GOT3 (cell line): ENCODE measurements at regions not wholly inside any gene's neighbourhood (a gene's known extent, or its start where the extent isn't known, plus 50 kb on each side); places are given as distances from the start of the nearest gene placed in this dataset.

Experiments used
- DNase-seq: peaks from one replicate; lab custom pipeline; 2025; ENCODE audit warnings: mixed read lengths; lab: John Stamatoyannopoulos, UW

GRCh38 chr21:35644523-35644922, 415.8 kb downstream of the SETD4 start:
- DNase-seq: no peak

DNA sequence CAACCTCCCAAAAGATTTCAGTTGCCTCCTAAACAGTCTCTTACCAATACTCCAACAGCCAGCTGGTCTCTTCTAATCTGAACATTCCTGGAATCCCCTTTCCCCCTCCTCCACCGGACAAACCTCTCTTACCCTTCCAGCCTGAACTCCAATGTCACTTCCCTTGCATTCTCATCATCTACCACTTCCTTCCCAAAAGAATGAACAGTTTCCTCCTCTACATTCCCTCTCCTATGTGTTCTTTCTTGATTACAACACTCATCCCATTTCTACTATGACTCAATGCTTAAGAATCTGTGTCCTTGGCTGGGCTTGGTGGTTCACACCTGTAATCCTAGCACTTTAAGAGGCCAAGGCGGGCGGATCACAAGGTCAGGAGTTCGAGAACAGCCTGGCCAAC, 417.1 kb downstream of the SETD4 start:
- DNase-seq: no peak

- DNase-seq: no peak
Measured at GRCh38 chr21:35641271-35642016, 418.9 kb downstream of the SETD4 start.

GRCh38 chr21:35637431-35637830, 422.9 kb downstream of the SETD4 start:
- no peak for DNase-seq

DNA sequence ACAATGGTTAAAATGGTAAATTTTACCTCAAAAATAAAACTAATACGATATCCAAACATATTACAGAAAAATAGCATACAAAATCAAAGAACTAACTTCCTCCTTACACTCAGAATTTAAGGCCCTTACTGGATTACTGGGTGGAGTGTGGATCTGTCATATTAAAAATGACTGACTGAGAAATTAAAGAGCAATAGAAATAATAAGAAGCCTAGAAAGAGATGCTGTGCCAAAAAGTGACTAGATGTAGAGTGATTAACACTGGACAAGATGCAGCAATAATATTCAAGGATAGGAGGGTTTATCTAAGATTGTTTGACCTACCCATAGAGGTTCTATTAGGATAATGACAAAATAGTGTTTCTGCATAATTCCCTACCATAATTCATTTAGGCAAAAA, 424.3 kb downstream of the SETD4 start:
- DNase-seq: no peak

DNA sequence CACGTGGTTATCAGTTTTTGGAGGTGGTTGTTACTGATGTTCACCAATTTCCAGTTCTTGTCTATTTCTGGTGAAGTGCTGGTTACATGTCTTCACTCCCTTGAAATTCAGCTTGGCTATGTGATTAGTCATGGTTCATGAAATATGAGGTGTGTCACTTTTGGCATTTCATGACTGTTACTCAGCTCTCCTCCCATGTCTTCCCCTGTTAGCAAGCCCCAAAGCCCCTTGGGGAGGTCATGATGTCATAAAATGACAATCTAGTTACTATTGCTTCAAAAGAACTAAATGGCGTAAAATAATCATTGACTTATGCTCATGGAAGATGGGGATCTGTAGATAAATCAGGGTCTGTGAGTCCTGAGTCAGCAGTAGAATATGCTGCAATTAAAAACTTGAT, 425.1 kb downstream of the SETD4 start:
- peak; percentile 19 for DNase-seq

GRCh38 chr21:35633501-35633900, 426.8 kb downstream of the SETD4 start:
- DNase-seq: no peak

- DNase-seq: no peak
Measured at GRCh38 chr21:35632711-35633110, 427.6 kb downstream of the SETD4 start.

GRCh38 chr21:35628316-35628715, 432.0 kb downstream of the SETD4 start:
- no peak for DNase-seq

DNA sequence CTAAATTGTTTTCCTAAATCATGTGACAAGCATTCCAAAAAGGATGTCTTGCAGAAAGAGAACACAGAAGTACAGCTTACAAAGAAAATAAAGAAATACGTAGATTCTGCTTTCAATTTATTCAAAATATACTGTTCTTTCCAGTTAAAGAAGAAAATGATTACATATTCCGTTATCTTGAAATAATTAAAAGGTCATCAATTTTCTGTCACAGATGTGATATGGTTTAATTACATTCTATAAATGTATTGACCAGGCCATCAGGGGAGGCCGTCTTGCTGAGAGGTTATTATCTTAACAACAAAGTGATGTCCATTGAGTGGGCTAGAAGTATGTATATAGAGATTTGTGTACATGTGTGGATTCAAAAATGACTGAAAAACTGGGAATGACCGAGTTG, 432.9 kb downstream of the SETD4 start:
- no peak for DNase-seq

- no peak for DNase-seq
Measured at GRCh38 chr21:35625576-35625975, 434.8 kb downstream of the SETD4 start.

DNA sequence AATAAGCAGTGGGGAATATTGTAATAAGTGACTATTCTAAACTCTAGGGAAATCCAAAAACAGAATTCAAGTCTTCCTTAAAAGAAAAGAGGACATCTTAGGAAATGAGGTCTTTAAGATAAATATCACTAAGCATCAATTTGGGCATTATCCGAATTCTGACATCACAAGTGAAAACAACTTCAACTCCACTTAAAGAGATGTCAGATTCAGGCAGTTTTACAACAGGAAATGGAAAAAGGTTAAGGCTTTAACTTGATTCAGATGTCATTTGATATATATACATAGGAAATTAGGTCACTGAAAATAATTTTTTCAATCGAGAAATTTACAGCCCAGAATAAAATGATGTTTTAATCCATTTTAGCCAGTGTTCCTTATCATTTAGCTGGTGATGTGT, 435.4 kb downstream of the SETD4 start:
- DNase-seq: no peak

DNA sequence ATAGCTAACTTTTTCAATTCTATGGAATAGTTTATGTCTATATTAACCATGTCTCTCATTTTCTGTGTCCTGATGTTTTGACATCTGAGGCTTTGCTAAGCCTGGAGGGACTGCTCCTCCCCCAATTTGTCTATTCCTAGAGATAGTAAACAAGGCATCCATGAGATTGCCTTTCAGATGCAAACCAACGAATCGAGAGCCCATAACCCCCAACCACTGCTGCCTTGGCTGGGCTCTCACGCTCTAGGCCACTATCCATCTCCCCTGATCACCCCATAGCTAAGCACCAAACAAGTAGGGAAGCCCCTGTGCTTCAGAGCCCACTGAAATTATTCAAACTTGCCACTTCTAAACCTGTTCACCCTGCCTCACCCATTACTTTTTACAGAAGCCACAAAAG, 437.7 kb downstream of the SETD4 start:
- no peak for DNase-seq

DNA sequence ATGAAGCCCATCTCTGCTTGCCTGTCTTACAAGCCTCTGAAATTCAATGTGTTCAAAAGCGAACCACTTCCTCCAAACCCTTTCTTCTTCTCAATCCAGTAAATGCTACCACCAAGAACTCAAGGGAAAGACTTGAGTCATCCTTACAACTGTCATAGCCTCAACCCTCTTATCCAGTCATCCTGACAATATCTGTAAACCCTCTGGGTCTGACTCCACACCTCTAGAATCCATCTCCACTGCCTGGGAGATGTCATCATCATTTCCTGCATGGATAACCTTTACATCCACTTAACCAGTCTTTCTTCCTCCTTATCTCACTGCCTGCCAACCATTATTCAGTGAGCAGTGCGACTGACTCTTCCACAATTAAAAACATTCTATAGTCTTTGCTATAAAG, 441.1 kb downstream of the SETD4 start:
- no peak for DNase-seq

- DNase-seq: no peak
Measured at GRCh38 chr21:35617491-35617890, 442.8 kb downstream of the SETD4 start.

DNA sequence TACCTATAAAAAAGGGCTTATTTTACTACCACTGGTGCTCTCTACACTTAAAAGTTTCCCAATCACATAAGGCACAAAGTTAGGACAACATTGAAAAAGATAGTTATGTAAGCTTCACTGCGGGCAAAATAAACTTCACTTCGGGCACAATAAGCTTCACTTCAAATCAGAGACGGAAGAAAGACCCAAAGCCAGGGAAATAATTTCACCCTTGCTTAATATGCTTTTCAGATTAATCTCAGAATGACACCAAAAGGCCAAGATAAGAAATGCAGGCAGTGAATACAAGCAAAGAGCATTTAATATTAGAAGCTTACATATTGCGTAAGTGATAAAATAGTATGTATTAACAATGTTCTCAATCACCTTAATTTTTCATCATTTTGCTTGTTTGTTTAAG, 444.2 kb downstream of the SETD4 start:
- no peak for DNase-seq

- no peak for DNase-seq
Measured at GRCh38 chr21:35615325-35615724, 445.0 kb downstream of the SETD4 start.

DNA sequence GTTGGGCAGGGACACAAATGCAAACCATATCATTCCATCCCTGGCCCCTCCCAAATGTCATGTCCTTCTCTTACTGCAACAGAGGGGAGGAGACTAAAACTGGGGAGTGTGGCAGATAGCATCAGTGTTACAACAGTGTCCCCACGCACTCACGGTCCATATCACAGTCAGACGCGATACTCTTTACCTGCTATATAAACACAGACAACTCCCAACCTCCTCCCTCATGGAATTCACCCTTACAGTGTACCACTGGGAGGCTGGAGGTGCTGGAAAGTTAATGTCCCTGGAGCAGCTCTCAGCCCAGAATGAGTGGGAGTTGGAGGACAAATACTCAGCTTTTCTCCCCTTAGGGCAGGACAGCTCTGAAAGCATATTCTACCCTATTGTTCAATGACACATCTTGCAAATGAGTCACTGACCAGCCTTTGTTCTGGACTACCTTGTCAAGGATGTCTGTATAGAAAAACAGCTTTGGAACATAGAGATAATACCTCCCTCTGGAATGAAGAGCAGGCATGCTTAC, 445.9 kb downstream of the SETD4 start:
- DNase-seq: no peak

DNA sequence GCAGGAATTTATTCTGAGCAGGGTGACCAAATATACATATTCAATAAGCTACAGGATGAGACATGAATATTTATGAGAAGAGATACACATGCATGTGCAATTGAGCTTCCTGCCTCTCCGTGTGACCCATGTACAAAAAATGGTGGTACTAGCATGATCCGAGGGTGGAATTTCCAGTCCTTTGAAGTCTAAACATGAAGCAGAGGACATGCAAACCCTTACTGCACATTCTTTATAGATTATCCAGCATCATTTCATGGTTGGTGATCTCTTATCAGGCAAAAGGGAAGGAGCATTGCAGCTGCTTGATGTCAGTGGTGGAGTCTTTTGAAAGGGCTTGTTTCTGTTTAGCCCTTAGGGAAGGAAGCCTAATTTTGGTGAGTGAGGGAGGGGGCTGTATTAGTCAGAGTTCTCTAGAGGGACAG, 448.6 kb downstream of the SETD4 start:
- no peak for DNase-seq

DNA sequence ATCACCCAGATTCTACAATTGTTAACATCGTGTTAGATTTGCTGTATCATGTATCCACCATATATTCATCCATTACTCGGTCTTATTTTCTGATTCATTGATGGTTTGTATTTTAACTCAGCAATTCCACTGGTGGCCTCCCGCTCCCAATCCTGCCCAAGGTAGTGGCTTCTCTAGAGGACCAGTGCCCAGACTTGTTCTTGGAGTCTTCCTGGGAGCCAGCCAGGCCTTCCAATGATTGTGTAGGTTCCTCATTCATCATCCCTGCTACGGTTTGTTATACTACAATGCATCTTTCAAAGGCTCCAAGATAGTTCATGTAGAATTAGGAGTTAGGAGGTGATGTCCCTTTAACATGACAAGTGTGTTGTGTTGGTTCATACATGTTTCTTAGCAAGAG, 451.1 kb downstream of the SETD4 start:
- DNase-seq: no peak

DNA sequence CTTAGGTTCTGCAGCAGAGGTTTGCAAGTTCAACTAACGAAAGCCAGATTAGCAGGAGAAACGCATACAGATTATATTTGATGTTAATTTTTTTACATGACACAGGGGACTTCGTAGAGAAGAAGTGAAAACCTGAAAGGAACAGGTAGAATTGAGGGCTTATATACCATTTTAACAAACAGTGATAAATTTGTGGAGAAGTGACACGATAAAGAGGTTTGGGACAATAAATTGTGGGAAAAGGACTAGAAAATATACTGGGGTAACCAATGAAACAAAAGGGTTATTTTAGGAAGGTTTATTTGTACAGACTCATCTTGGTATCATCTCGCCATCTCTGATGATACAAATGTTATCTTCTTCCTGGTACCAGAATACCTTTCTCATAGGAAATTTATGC, 452.9 kb downstream of the SETD4 start:
- DNase-seq: no peak

DNA sequence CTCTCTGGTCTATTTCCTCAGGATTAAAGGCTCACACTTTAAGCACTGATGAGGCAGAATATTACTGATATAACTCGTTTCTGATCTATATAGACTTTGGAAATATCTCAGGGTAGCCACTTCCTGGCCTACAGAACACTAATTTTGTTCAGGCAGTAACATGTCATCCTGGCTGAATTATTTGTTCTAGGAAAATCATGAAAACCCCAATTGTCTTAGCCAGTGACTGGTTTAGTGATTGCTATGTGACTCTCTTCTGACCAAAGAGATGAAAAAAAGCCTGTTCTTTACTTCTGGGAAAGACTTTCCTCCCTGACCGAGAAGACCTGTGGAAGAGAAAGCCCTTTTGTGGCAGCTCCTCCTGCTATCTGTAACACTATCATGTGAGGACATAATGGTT, 453.7 kb downstream of the SETD4 start:
- no peak for DNase-seq

GRCh38 chr21:35606146-35606545, 454.2 kb downstream of the SETD4 start:
- DNase-seq: no peak

DNA sequence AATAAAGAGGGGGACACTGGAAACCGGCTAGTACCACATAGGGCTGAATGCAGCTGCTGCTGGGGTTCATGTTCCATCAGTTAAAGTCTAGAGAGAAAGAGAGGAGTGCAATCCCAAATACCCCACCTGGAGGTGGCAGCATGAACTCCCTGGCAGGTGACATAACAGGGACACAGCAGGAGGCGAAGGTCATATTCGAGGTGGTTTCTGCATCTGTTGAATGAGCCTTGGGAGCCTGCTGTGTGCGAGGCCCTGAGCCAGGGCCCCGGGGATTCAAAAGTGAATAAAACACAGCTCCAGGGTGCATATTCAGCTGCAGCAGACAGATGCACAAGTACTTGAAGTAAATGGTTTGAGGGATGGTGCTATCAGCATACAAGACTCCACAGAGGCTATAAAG, 456.8 kb downstream of the SETD4 start:
- no peak for DNase-seq
